ENCODE measurements at regions not wholly inside any gene's neighbourhood (a gene's known extent, or its start where the extent isn't known, plus 50 kb on each side); places are given as distances from the start of the nearest gene placed in this dataset.

DNA sequence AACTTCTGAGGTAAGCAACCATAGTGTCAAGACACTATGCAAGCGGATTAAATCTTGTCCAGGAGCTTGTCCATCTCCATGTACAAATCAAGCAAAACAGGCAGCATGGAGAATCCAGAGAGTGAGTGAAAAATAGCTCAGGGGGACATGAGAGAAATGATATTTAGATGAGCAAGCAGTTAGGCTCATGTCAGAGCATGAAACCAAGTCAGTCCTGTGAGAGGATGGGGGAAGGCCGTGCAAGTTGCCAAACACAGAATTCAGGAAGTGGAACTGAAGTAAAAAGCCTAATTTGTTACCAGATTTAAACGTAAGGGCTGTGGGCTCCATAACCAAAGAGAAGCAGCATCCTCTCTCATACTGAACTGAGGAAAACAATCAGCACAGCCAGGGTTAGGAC is 995.9 kb downstream of the MCTP2 start:
- Histone ChIP-seq H3K9me3 (peaks cover 22% of the 10 kb centered on the region; the same call in 1 of the 2 replicates), H3K9ac (no peak overlapping the region), H3K79me2 (ENCODE audit: insufficient read depth) (no peaks in the 10 kb centered on the region), H3F3A (replicated peaks; ENCODE audit: insufficient read depth) (no peaks in the 10 kb centered on the region), H2AFZ (ENCODE audit: low read depth) (no peak overlapping the region), H3K27ac (ENCODE audit: low read depth in 2 of 2, low read length in 1 of 2) (no peak overlapping the region), H3K36me3 (replicated peaks in 1 of 2; ENCODE audit: control insufficient read depth in 1 of 2, insufficient read depth in 2 of 2, low read length in 1 of 2) (no peaks in the 10 kb centered on the region), H3K27me3 (ENCODE audit: insufficient read depth) (no peaks in the 10 kb centered on the region), H3K9me2 (no peaks in the 10 kb centered on the region), H4K20me1 (ENCODE audit: insufficient read depth) (no peaks in the 10 kb centered on the region), H3K4me1 (ENCODE audit: control insufficient read depth in 1 of 2, insufficient read depth in 2 of 2, low read depth in 1 of 2, low read length in 1 of 2) (no peaks in the 10 kb centered on the region), H3K4me2 (no peak overlapping the region), H3K4me3 (ENCODE audit: low read depth in 2 of 2, low read length in 1 of 2) (no peak overlapping the region)
- CTCF ChIA-PET: no interaction called here
- WGBS (ENCODE audit: low lambda C conversion rate): 6% methylated on average over 3 of the region's 3 CpGs
- TF ChIP-seq, protein P1, sequence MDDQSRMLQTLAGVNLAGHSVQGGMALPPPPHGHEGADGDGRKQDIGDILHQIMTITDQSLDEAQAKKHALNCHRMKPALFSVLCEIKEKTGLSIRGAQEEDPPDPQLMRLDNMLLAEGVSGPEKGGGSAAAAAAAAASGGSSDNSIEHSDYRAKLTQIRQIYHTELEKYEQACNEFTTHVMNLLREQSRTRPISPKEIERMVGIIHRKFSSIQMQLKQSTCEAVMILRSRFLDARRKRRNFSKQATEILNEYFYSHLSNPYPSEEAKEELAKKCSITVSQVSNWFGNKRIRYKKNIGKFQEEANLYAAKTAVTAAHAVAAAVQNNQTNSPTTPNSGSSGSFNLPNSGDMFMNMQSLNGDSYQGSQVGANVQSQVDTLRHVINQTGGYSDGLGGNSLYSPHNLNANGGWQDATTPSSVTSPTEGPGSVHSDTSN (IDR thresholded peaks at IDR 0.05): no peak
- TF ChIP-seq FOXM1 (IDR thresholded peaks at IDR 0.05; ENCODE audit: low read depth) (no peak), JUND (IDR thresholded peaks at IDR 0.05) (no peak), RAD21 (IDR thresholded peaks at IDR 0.05; ENCODE audit: low read length) (no peak), MXI1 (IDR thresholded peaks at IDR 0.05; ENCODE audit: low read depth, low read length) (no peak), GABPA (IDR thresholded peaks at IDR 0.05; ENCODE audit: low read depth) (no peak), EZH2phosphoT487 (IDR thresholded peaks at IDR 0.05; ENCODE audit: borderline replicate concordance, low read depth) (no peak)
- POLR2A ChIA-PET: no interaction called here
- no peak for DNase-seq

DNA sequence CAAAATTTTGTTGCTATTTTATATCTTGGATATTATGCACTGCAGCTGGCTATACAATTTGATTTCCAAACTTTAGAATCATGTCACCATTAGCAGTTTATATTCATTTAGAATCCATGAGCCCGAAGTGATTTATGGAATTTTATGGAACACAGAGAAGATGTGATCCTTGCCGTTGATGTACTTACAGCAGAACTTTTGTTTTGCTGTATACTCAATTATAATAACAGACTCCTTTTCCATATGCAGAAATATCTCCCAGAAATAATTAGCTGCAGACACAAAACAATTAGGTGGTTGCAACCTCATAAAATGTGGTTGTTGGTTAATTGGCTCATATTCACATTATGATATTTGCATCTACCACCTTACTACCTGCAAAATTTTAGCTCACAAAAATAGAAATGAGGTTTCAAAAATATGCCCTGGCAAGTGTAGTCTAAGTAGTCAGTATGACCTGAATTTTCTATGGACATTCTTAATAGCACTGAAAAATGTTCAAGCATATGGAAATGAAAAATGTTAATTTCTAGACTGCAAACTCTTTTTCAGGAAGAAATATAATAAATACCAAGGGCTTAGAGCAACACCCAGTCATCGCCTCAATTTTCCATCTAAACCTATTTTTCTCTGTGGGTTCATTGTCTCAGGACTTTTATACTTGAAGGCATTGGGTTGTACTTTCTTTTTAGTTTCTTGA is 997.6 kb downstream of the MCTP2 start:
- no peaks in the 10 kb centered on the region for H4K20me1 ChIP-seq (ENCODE audit: insufficient read depth)
- H3K4me3 ChIP-seq (ENCODE audit: low read depth in 2 of 2, low read length in 1 of 2): no peak overlapping the region
- H3K4me1 ChIP-seq (ENCODE audit: control insufficient read depth in 1 of 2, insufficient read depth in 2 of 2, low read depth in 1 of 2, low read length in 1 of 2): no peaks in the 10 kb centered on the region
- H3K79me2 ChIP-seq (ENCODE audit: insufficient read depth): no peaks in the 10 kb centered on the region
- no peak overlapping the region for H3K4me2 ChIP-seq
- no peaks in the 10 kb centered on the region for H3K36me3 ChIP-seq (replicated peaks in 1 of 2; ENCODE audit: control insufficient read depth in 1 of 2, insufficient read depth in 2 of 2, low read length in 1 of 2)
- POLR2A ChIA-PET: no interaction called here
- CTCF ChIA-PET: no interaction called here
- H3K27ac ChIP-seq (ENCODE audit: low read depth in 2 of 2, low read length in 1 of 2): no peak overlapping the region
- no peaks in the 10 kb centered on the region for H3K9me2 ChIP-seq
- no peak for DNase-seq
- no peak overlapping the region for H3K9ac ChIP-seq
- H2AFZ ChIP-seq (ENCODE audit: low read depth): no peak overlapping the region
- no peaks in the 10 kb centered on the region for H3F3A ChIP-seq (replicated peaks; ENCODE audit: insufficient read depth)
- no peaks in the 10 kb centered on the region for H3K27me3 ChIP-seq (ENCODE audit: insufficient read depth)
- peaks cover 15% of the 10 kb centered on the region; the same call in 1 of the 2 replicates for H3K9me3 ChIP-seq
- 10% methylated on average over 3 of the region's 3 CpGs for WGBS (ENCODE audit: low lambda C conversion rate)
- TF ChIP-seq TEAD4 (IDR thresholded peaks at IDR 0.05; ENCODE audit: borderline replicate concordance, insufficient read depth) (no peak), MEF2A (IDR thresholded peaks at IDR 0.05; ENCODE audit: borderline replicate concordance, low read depth) (no peak), GABPA (IDR thresholded peaks at IDR 0.05; ENCODE audit: low read depth) (no peak), SIN3A (IDR thresholded peaks at IDR 0.05; ENCODE audit: borderline replicate concordance, low read depth, low read length) (no peak), YY1 (IDR thresholded peaks at IDR 0.05; ENCODE audit: low read depth) (no peak), FOXJ3 (CRISPR knock-in tag; IDR thresholded peaks at IDR 0.05) (no peak), FOSL2 (IDR thresholded peaks at IDR 0.05; ENCODE audit: borderline replicate concordance, low read depth) (no peak), TAF1 (IDR thresholded peaks at IDR 0.05; ENCODE audit: borderline replicate concordance, low read depth, low read length) (no peak), RAD21 (IDR thresholded peaks at IDR 0.05; ENCODE audit: low read length) (no peak), FOXM1 (IDR thresholded peaks at IDR 0.05; ENCODE audit: low read depth) (no peak), TCF12 (IDR thresholded peaks at IDR 0.05) (no peak), RFX5 (IDR thresholded peaks at IDR 0.05; ENCODE audit: low read length) (no peak), ELF1 (IDR thresholded peaks at IDR 0.05) (no peak), CHD2 (IDR thresholded peaks at IDR 0.05; ENCODE audit: low read length, partially characterized antibody) (no peak)
- TF ChIP-seq, protein P2, sequence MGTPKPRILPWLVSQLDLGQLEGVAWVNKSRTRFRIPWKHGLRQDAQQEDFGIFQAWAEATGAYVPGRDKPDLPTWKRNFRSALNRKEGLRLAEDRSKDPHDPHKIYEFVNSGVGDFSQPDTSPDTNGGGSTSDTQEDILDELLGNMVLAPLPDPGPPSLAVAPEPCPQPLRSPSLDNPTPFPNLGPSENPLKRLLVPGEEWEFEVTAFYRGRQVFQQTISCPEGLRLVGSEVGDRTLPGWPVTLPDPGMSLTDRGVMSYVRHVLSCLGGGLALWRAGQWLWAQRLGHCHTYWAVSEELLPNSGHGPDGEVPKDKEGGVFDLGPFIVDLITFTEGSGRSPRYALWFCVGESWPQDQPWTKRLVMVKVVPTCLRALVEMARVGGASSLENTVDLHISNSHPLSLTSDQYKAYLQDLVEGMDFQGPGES (IDR thresholded peaks at IDR 0.05; ENCODE audit: low read depth, low read length): no peak
- TF ChIP-seq, protein P3, sequence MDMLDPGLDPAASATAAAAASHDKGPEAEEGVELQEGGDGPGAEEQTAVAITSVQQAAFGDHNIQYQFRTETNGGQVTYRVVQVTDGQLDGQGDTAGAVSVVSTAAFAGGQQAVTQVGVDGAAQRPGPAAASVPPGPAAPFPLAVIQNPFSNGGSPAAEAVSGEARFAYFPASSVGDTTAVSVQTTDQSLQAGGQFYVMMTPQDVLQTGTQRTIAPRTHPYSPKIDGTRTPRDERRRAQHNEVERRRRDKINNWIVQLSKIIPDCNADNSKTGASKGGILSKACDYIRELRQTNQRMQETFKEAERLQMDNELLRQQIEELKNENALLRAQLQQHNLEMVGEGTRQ (IDR thresholded peaks at IDR 0.05; ENCODE audit: borderline replicate concordance, low read depth, low read length): no peak
- TF ChIP-seq, protein P4, sequence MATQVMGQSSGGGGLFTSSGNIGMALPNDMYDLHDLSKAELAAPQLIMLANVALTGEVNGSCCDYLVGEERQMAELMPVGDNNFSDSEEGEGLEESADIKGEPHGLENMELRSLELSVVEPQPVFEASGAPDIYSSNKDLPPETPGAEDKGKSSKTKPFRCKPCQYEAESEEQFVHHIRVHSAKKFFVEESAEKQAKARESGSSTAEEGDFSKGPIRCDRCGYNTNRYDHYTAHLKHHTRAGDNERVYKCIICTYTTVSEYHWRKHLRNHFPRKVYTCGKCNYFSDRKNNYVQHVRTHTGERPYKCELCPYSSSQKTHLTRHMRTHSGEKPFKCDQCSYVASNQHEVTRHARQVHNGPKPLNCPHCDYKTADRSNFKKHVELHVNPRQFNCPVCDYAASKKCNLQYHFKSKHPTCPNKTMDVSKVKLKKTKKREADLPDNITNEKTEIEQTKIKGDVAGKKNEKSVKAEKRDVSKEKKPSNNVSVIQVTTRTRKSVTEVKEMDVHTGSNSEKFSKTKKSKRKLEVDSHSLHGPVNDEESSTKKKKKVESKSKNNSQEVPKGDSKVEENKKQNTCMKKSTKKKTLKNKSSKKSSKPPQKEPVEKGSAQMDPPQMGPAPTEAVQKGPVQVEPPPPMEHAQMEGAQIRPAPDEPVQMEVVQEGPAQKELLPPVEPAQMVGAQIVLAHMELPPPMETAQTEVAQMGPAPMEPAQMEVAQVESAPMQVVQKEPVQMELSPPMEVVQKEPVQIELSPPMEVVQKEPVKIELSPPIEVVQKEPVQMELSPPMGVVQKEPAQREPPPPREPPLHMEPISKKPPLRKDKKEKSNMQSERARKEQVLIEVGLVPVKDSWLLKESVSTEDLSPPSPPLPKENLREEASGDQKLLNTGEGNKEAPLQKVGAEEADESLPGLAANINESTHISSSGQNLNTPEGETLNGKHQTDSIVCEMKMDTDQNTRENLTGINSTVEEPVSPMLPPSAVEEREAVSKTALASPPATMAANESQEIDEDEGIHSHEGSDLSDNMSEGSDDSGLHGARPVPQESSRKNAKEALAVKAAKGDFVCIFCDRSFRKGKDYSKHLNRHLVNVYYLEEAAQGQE (IDR thresholded peaks at IDR 0.05; ENCODE audit: low read depth, low read length): no peak
